ENCODE measurements at regions not wholly inside any gene's neighbourhood (a gene's known extent, or its start where the extent isn't known, plus 50 kb on each side); places are given as distances from the start of the nearest gene placed in this dataset.
"Not testable (repeated sequence)": the region's sequence is repeated elsewhere in the genome, so short reads cannot be mapped to it uniquely, and the experiment has no call there.

GRCh38 chr7:29684151-29684786 is 120.6 kb downstream of the PRR15 start:
- TF ChIP-seq EZH2 (IDR thresholded peaks at IDR 0.05; ENCODE audit: borderline replicate concordance); CTCF (IDR thresholded peaks at IDR 0.05; ENCODE audit: poor library complexity); EZH2phosphoT487 (IDR thresholded peaks at IDR 0.05; ENCODE audit: low read depth, severe bottlenecking, unreplicated experiment): not testable (repeated sequence)
